PC-3 (cell line): ENCODE measurements at regions not wholly inside any gene's neighbourhood (a gene's known extent, or its start where the extent isn't known, plus 50 kb on each side); places are given as distances from the start of the nearest gene placed in this dataset.

Source experiments
- ATAC-seq: fragments of 200-7000 bp; cut with Tn5 transposase; 2 replicates; pipeline ENCODE4 v1.9.1; 2020; ENCODE audit warnings: mild to moderate bottlenecking, moderate library complexity
- BruUV-seq: library from RNA; stranded (reverse); fragments of 400-500 nt; replicated peaks from 2 replicates; lab custom pipeline; 2021; lab: Mats Ljungman, UMichigan
- CTCF ChIA-PET: fragments of 300-600 bp; sonication (Branson Sonifier 250); formaldehyde crosslinking; loops from one replicate; lab custom pipeline; 2022; ENCODE audit warnings: antibody characterized with exemption; lab: Charles Lee
- POLR2A ChIA-PET: fragments of 300-600 bp; sonication (Branson Sonifier 250); formaldehyde crosslinking; loops from one replicate; lab custom pipeline; 2022; ENCODE audit warnings: antibody characterized with exemption; ENCODE audit not compliant: unreplicated experiment; lab: Charles Lee
- DNase-seq: peaks from one replicate; pipeline ENCODE4 v3.0.0-alpha.2; 2015
- H2AFZ ChIP-seq: fragments of 300-600 bp; sonication (generic); 2 replicates; pipeline ENCODE4 v1.6.0; 2016; ENCODE audit warnings: antibody characterized with exemption, low read length
- H3F3A ChIP-seq: fragments of 300-600 bp; sonication (generic); one replicate; pipeline ENCODE4 v1.6.0; 2017; ENCODE audit warnings: antibody characterized with exemption, low read length, control low read depth, mild to moderate bottlenecking; ENCODE audit not compliant: unreplicated experiment
- H3K27ac ChIP-seq: fragments of 300-600 bp; sonication (generic); 2 replicates; pipeline ENCODE4 v1.5.1; 2016; ENCODE audit warnings: mild to moderate bottlenecking, low read length
- H3K27me3 ChIP-seq: fragments of 300-600 bp; sonication (generic); 2 replicates; pipeline ENCODE4 v1.6.1; 2016; ENCODE audit warnings: low read length, mixed read lengths
- H3K36me3 ChIP-seq: fragments of 300-600 bp; sonication (generic); 2 replicates; pipeline ENCODE4 v1.6.1; 2016; ENCODE audit warnings: low read depth, mixed run types, low read length, mixed read lengths
- H3K4me1 ChIP-seq: fragments of 300-600 bp; sonication (generic); 2 replicates; pipeline ENCODE4 v1.5.1; 2016; ENCODE audit warnings: low read length; ENCODE audit not compliant: insufficient read depth
- H3K4me2 ChIP-seq: fragments of 300-600 bp; sonication (generic); 2 replicates; pipeline ENCODE4 v1.6.0; 2016; ENCODE audit warnings: low read length
- H3K4me3 ChIP-seq: fragments of 300-600 bp; sonication (generic); 2 replicates; pipeline ENCODE4 v1.5.1; 2016; ENCODE audit warnings: mild to moderate bottlenecking, low read length, mixed read lengths
- H3K79me2 ChIP-seq: fragments of 300-600 bp; sonication (generic); 2 replicates; pipeline ENCODE4 v1.6.1; 2017; ENCODE audit warnings: low read length, mixed read lengths
- H3K9ac ChIP-seq: fragments of 300-600 bp; sonication (generic); 2 replicates; pipeline ENCODE4 v1.6.0; 2016; ENCODE audit warnings: mild to moderate bottlenecking, low read length
- H3K9me2 ChIP-seq: fragments of 300-600 bp; sonication (generic); replicated peaks from 2 replicates; pipeline ENCODE4 v1.6.1; 2016; ENCODE audit warnings: mixed run types, low read length, mixed read lengths
- H3K9me3 ChIP-seq: fragments of 300-600 bp; sonication (generic); 2 replicates; pipeline ENCODE4 v1.6.1; 2016; ENCODE audit warnings: low read length, mixed read lengths
- H4K20me1 ChIP-seq: fragments of 300-600 bp; sonication (generic); 2 replicates; pipeline ENCODE4 v1.6.1; 2016; ENCODE audit warnings: low read length, mixed read lengths
- EZH2 ChIP-seq: fragments of 300-600 bp; sonication (generic); IDR thresholded peaks from one replicate; pipeline ENCODE4 v1.6.1; 2017; ENCODE audit warnings: antibody characterized with exemption, mild to moderate bottlenecking, low read length; ENCODE audit not compliant: unreplicated experiment
- EZH2phosphoT487 ChIP-seq: fragments of 300-600 bp; sonication (generic); IDR thresholded peaks from 2 replicates; pipeline ENCODE4 v1.6.1; 2018; ENCODE audit warnings: mild to moderate bottlenecking, antibody characterized with exemption, low read length, borderline replicate concordance
- intact Hi-C: fragments of 100-400 bp; cut with micrococcal nuclease; formaldehyde crosslinking; loops from 2 replicates; pipeline ENCODE4 v1.9.0; 2023
- TF ChIP-seq, protein P1 (sequence below): fragments of 300-600 bp; sonication (generic); conservative IDR thresholded peaks from 2 replicates; pipeline ENCODE4 v1.5.1; 2017; ENCODE audit warnings: antibody characterized with exemption, low read depth, mild to moderate bottlenecking, low read length

- Histone ChIP-seq H3K4me1 (peaks cover 15% of the 10 kb centered on the region), H3K4me2 (peak overlapping the region; percentile 60), H3K79me2 (no peaks in the 10 kb centered on the region), H3K27me3 (no peaks in the 10 kb centered on the region), H3K27ac (peak overlapping the region; percentile 83), H2AFZ (peak overlapping the region; percentile 70), H4K20me1 (no peaks in the 10 kb centered on the region), H3K9me2 (no peaks in the 10 kb centered on the region), H3K9me3 (peaks cover 4% of the 10 kb centered on the region; the same call in 1 of the 2 replicates), H3K36me3 (no peaks in the 10 kb centered on the region), H3F3A (no peaks in the 10 kb centered on the region), H3K9ac (peak overlapping the region; percentile 37), H3K4me3 (no peak overlapping the region)
- intact Hi-C loops: loop anchor here (2.0 kb wide), 1 partner anchor 16 kb away; no protein-coding TSS in a partner anchor
- CTCF ChIA-PET: no interaction called here
- no TSS peak for BruUV-seq
- ATAC-seq (peak; percentile 100), DNase-seq (peak; percentile 95)
- POLR2A ChIA-PET: no interaction called here
- TF ChIP-seq, protein P1, sequence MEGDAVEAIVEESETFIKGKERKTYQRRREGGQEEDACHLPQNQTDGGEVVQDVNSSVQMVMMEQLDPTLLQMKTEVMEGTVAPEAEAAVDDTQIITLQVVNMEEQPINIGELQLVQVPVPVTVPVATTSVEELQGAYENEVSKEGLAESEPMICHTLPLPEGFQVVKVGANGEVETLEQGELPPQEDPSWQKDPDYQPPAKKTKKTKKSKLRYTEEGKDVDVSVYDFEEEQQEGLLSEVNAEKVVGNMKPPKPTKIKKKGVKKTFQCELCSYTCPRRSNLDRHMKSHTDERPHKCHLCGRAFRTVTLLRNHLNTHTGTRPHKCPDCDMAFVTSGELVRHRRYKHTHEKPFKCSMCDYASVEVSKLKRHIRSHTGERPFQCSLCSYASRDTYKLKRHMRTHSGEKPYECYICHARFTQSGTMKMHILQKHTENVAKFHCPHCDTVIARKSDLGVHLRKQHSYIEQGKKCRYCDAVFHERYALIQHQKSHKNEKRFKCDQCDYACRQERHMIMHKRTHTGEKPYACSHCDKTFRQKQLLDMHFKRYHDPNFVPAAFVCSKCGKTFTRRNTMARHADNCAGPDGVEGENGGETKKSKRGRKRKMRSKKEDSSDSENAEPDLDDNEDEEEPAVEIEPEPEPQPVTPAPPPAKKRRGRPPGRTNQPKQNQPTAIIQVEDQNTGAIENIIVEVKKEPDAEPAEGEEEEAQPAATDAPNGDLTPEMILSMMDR: no peak
- TF ChIP-seq EZH2phosphoT487 (no peak), EZH2 (no peak)
Measured at GRCh38 chr2:118738524-118739308, 108.7 kb downstream of the EN1 start.

DNA sequence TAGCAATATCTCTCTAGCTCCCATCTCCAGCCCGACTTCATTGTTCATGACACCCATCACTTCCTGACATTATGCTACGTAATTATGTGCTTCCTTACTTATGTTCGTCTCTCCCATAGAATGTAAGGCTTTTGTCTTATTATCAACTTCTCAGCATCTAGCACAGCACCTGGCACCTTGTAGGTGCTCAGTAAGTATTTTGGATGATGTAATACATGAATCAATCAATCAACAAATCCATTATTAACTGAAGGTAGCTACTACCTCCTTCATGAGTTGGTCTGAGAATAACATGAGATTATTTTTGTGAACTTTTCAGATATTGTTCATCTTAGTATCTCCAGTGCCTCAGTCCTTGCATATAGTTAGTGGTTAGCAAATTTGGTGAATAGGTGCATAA is 109.3 kb downstream of the EN1 start:
- POLR2A ChIA-PET: no interaction called here

More for the DNA sequence above, 109.3 kb downstream of the EN1 start:
- Histone ChIP-seq H3K9me2 (no peaks in the 10 kb centered on the region), H3K4me1 (peaks cover 15% of the 10 kb centered on the region), H3K4me2 (peak overlapping the region; percentile 60), H3K36me3 (no peaks in the 10 kb centered on the region), H4K20me1 (no peaks in the 10 kb centered on the region), H3K27me3 (no peaks in the 10 kb centered on the region), H3F3A (no peaks in the 10 kb centered on the region), H3K79me2 (no peaks in the 10 kb centered on the region), H3K9me3 (peaks cover under 1% of the 10 kb centered on the region; the same call in 1 of the 2 replicates), H2AFZ (0 out of 2 replicates have a peak overlapping the region, but pooled peaks have one; percentile 25), H3K4me3 (no peak overlapping the region), H3K9ac (no peak overlapping the region), H3K27ac (peak overlapping the region; percentile 83)
- DNase-seq (no peak), ATAC-seq (no peak)
- CTCF ChIA-PET: no interaction called here
- intact Hi-C loops: loop anchor here (2.0 kb wide), 1 partner anchor 15 kb away; no protein-coding TSS in a partner anchor
- no TSS peak for BruUV-seq
- TF ChIP-seq EZH2phosphoT487 (no peak), EZH2 (no peak)
- TF ChIP-seq, protein P1: no peak
